ENCODE measurements at regions not wholly inside any gene's neighbourhood (a gene's known extent, or its start where the extent isn't known, plus 50 kb on each side); places are given as distances from the start of the nearest gene placed in this dataset.

DNA sequence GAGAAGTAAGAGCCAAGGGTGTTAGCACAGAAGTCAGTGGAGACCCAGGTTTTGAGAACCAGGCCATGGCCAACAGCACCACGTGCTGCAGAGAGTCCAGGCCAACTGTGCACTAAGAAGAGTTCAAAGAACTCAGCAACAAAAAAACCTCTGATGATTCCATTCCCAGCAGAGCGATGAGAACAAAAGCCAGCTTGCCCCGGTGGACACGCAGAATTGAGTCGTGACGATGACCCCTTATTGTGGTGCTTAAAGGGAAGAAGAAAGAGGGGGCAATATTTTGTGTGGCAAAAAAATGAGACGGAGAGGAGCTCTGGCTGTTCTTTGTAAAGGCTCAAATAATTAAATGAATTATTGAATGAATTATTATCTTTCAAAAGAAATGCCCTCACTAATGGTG, 468.3 kb upstream of the AUTS2 start:
- Histone ChIP-seq H3K9me3 (ENCODE audit: control insufficient read depth, low read depth, low read length) (no peaks in the 10 kb centered on the region), H3K9ac (ENCODE audit: low read length) (no peak overlapping the region), H3K4me3 (ENCODE audit: low read length) (no peak overlapping the region), H3K27me3 (ENCODE audit: control insufficient read depth, insufficient read depth, low read length) (no peaks in the 10 kb centered on the region), H3K36me3 (ENCODE audit: control insufficient read depth, low read depth, low read length) (no peaks in the 10 kb centered on the region), H3K27ac (ENCODE audit: low read length) (no peak overlapping the region), H3K4me1 (ENCODE audit: control insufficient read depth, low read depth, low read length) (no peaks in the 10 kb centered on the region)

GRCh38 chr7:69130396-69130795, 467.9 kb upstream of the AUTS2 start:
- Histone ChIP-seq H3K9ac (ENCODE audit: low read length) (no peak overlapping the region), H3K4me1 (ENCODE audit: control insufficient read depth, low read depth, low read length) (no peaks in the 10 kb centered on the region), H3K36me3 (ENCODE audit: control insufficient read depth, low read depth, low read length) (no peaks in the 10 kb centered on the region)

DNA sequence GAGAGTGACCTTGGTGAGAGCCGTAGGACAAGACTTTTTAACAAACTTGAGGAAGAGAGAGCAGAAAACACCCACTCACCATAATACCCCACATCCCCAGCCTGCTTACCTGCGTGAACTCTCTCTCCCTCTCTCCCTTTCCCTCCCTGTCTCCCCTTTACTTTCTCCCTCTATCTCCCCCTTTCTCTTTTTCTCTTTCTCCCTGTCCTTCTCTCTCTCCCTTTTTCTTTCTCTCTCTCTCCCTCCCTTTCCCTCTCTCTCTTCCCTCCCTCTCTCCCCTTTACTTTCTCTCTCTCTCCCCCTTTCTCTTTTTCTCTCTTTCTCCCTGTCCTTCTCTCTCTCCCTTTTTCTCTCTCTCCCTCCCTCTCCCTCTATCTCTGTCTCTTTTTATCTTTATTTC, 464.0 kb upstream of the AUTS2 start:
- Histone ChIP-seq H3K9ac (ENCODE audit: low read length) (no peak overlapping the region), H3K27me3 (ENCODE audit: control insufficient read depth, insufficient read depth, low read length) (no peaks in the 10 kb centered on the region), H3K4me3 (ENCODE audit: low read length) (no peak overlapping the region), H3K4me1 (ENCODE audit: control insufficient read depth, low read depth, low read length) (no peaks in the 10 kb centered on the region), H3K36me3 (ENCODE audit: control insufficient read depth, low read depth, low read length) (no peaks in the 10 kb centered on the region), H3K27ac (ENCODE audit: low read length) (no peak overlapping the region), H3K9me3 (ENCODE audit: control insufficient read depth, low read depth, low read length) (no peaks in the 10 kb centered on the region)

More at GRCh38 chr7:69130396-69130795, 467.9 kb upstream of the AUTS2 start:
- Histone ChIP-seq H3K4me3 (ENCODE audit: low read length) (no peak overlapping the region), H3K9me3 (ENCODE audit: control insufficient read depth, low read depth, low read length) (no peaks in the 10 kb centered on the region), H3K27me3 (ENCODE audit: control insufficient read depth, insufficient read depth, low read length) (no peaks in the 10 kb centered on the region), H3K27ac (ENCODE audit: low read length) (no peak overlapping the region)

- Histone ChIP-seq H3K9ac (ENCODE audit: low read length) (no peak overlapping the region), H3K36me3 (ENCODE audit: control insufficient read depth, low read depth, low read length) (no peaks in the 10 kb centered on the region), H3K27me3 (ENCODE audit: control insufficient read depth, insufficient read depth, low read length) (no peaks in the 10 kb centered on the region), H3K4me3 (ENCODE audit: low read length) (no peak overlapping the region), H3K27ac (ENCODE audit: low read length) (no peak overlapping the region), H3K9me3 (ENCODE audit: control insufficient read depth, low read depth, low read length) (no peaks in the 10 kb centered on the region), H3K4me1 (ENCODE audit: control insufficient read depth, low read depth, low read length) (no peaks in the 10 kb centered on the region)
Observed at GRCh38 chr7:69147631-69148030, 450.6 kb upstream of the AUTS2 start.

GRCh38 chr7:69149804-69150782, 448.2 kb upstream of the AUTS2 start:
- H3K27me3 ChIP-seq (ENCODE audit: control insufficient read depth, insufficient read depth, low read length) = no peaks in the 10 kb centered on the region
- H3K27ac ChIP-seq (ENCODE audit: low read length) = no peak overlapping the region
- H3K9ac ChIP-seq (ENCODE audit: low read length) = no peak overlapping the region
- no peaks in the 10 kb centered on the region for H3K4me1 ChIP-seq (ENCODE audit: control insufficient read depth, low read depth, low read length)
- no peaks in the 10 kb centered on the region for H3K9me3 ChIP-seq (ENCODE audit: control insufficient read depth, low read depth, low read length)
- H3K36me3 ChIP-seq (ENCODE audit: control insufficient read depth, low read depth, low read length) = no peaks in the 10 kb centered on the region
- no peak overlapping the region for H3K4me3 ChIP-seq (ENCODE audit: low read length)

GRCh38 chr7:69162326-69162725, 435.9 kb upstream of the AUTS2 start:
- no peak overlapping the region for H3K27ac ChIP-seq (ENCODE audit: low read length)
- H3K4me3 ChIP-seq (ENCODE audit: low read length) = no peak overlapping the region
- no peaks in the 10 kb centered on the region for H3K27me3 ChIP-seq (ENCODE audit: control insufficient read depth, insufficient read depth, low read length)
- no peaks in the 10 kb centered on the region for H3K9me3 ChIP-seq (ENCODE audit: control insufficient read depth, low read depth, low read length)
- no peak overlapping the region for H3K9ac ChIP-seq (ENCODE audit: low read length)
- H3K36me3 ChIP-seq (ENCODE audit: control insufficient read depth, low read depth, low read length) = no peaks in the 10 kb centered on the region
- H3K4me1 ChIP-seq (ENCODE audit: control insufficient read depth, low read depth, low read length) = no peaks in the 10 kb centered on the region

DNA sequence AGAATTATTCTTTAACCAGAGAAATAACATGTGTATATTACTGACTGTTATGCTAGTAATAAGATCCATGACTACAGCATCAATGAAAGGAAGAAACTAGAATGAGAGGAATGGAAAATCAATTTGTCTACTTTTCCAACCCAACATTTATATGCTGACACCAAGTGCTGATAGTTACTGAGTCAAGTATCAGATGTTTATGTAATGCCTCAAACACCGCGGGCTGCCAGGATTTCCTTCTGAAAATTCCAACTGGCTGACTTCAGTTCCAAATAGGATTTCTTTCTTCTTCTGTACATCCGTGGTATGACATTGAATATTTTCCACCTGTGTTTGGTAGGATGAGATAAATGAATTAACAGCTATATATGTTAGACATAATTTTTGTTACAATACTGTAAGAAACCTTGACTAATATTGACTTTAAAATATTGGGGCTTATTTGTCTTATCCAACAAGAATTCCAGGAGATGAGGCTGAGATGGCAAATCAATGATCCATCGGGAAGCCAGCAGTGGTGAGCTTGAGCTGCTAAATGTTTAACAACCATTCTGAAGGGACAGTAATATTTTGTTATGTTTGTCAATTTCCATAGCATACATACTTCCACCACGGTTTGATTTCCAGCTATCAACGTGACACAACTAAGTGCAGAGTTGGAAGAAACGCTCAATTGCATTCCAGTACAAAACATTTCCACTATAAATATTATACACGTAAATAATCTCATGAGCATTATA, 435.2 kb upstream of the AUTS2 start:
- Histone ChIP-seq H3K4me1 (ENCODE audit: control insufficient read depth, low read depth, low read length) (no peaks in the 10 kb centered on the region), H3K36me3 (ENCODE audit: control insufficient read depth, low read depth, low read length) (no peaks in the 10 kb centered on the region), H3K9ac (ENCODE audit: low read length) (no peak overlapping the region), H3K4me3 (ENCODE audit: low read length) (no peak overlapping the region), H3K9me3 (ENCODE audit: control insufficient read depth, low read depth, low read length) (no peaks in the 10 kb centered on the region), H3K27me3 (ENCODE audit: control insufficient read depth, insufficient read depth, low read length) (no peaks in the 10 kb centered on the region), H3K27ac (ENCODE audit: low read length) (no peak overlapping the region)

- Histone ChIP-seq H3K27me3 (ENCODE audit: control insufficient read depth, insufficient read depth, low read length) (no peaks in the 10 kb centered on the region), H3K9me3 (ENCODE audit: control insufficient read depth, low read depth, low read length) (no peaks in the 10 kb centered on the region), H3K9ac (ENCODE audit: low read length) (no peak overlapping the region), H3K27ac (ENCODE audit: low read length) (no peak overlapping the region), H3K4me1 (ENCODE audit: control insufficient read depth, low read depth, low read length) (no peaks in the 10 kb centered on the region), H3K4me3 (ENCODE audit: low read length) (no peak overlapping the region), H3K36me3 (ENCODE audit: control insufficient read depth, low read depth, low read length) (no peaks in the 10 kb centered on the region)
Observed at GRCh38 chr7:69166979-69167516, 431.2 kb upstream of the AUTS2 start.

- Histone ChIP-seq H3K4me3 (ENCODE audit: low read length) (no peak overlapping the region), H3K36me3 (ENCODE audit: control insufficient read depth, low read depth, low read length) (no peaks in the 10 kb centered on the region), H3K9me3 (ENCODE audit: control insufficient read depth, low read depth, low read length) (no peaks in the 10 kb centered on the region), H3K4me1 (ENCODE audit: control insufficient read depth, low read depth, low read length) (no peaks in the 10 kb centered on the region), H3K27me3 (ENCODE audit: control insufficient read depth, insufficient read depth, low read length) (no peaks in the 10 kb centered on the region), H3K27ac (ENCODE audit: low read length) (no peak overlapping the region), H3K9ac (ENCODE audit: low read length) (no peak overlapping the region)
Observed at GRCh38 chr7:69169386-69169785, 428.9 kb upstream of the AUTS2 start.

- Histone ChIP-seq H3K36me3 (ENCODE audit: control insufficient read depth, low read depth, low read length) (no peaks in the 10 kb centered on the region), H3K4me1 (ENCODE audit: control insufficient read depth, low read depth, low read length) (no peaks in the 10 kb centered on the region), H3K27me3 (ENCODE audit: control insufficient read depth, insufficient read depth, low read length) (no peaks in the 10 kb centered on the region), H3K4me3 (ENCODE audit: low read length) (no peak overlapping the region), H3K9ac (ENCODE audit: low read length) (no peak overlapping the region), H3K9me3 (ENCODE audit: control insufficient read depth, low read depth, low read length) (no peaks in the 10 kb centered on the region), H3K27ac (ENCODE audit: low read length) (no peak overlapping the region)
Observed at GRCh38 chr7:69172357-69173077, 425.8 kb upstream of the AUTS2 start.

GRCh38 chr7:69173341-69173740, 424.9 kb upstream of the AUTS2 start:
- H3K9me3 ChIP-seq (ENCODE audit: control insufficient read depth, low read depth, low read length) = no peaks in the 10 kb centered on the region
- H3K4me1 ChIP-seq (ENCODE audit: control insufficient read depth, low read depth, low read length) = no peaks in the 10 kb centered on the region
- no peak overlapping the region for H3K4me3 ChIP-seq (ENCODE audit: low read length)
- no peaks in the 10 kb centered on the region for H3K27me3 ChIP-seq (ENCODE audit: control insufficient read depth, insufficient read depth, low read length)
- H3K27ac ChIP-seq (ENCODE audit: low read length) = no peak overlapping the region
- H3K36me3 ChIP-seq (ENCODE audit: control insufficient read depth, low read depth, low read length) = no peaks in the 10 kb centered on the region
- H3K9ac ChIP-seq (ENCODE audit: low read length) = no peak overlapping the region
